Neural progenitor cell (in vitro differentiated cells): ENCODE measurements at regions not wholly inside any gene's neighbourhood (a gene's known extent, or its start where the extent isn't known, plus 50 kb on each side); places are given as distances from the start of the nearest gene placed in this dataset.

Experiments
- CTCF ChIP-seq: fragments of 200-600 bp; sonication (generic); IDR thresholded peaks from 2 replicates; pipeline ENCODE4 v1.5.1; 2017; ENCODE audit warnings: antibody characterized with exemption, mild to moderate bottlenecking
- EZH2 ChIP-seq: fragments of 200-600 bp; sonication (generic); IDR thresholded peaks from 2 replicates; pipeline ENCODE4 v1.6.1; 2017; ENCODE audit warnings: antibody characterized with exemption, mild to moderate bottlenecking, moderate library complexity
- EZH2phosphoT487 ChIP-seq: fragments of 200-600 bp; sonication (generic); IDR thresholded peaks from 2 replicates; pipeline ENCODE4 v1.6.1; 2017; ENCODE audit warnings: antibody characterized with exemption

DNA sequence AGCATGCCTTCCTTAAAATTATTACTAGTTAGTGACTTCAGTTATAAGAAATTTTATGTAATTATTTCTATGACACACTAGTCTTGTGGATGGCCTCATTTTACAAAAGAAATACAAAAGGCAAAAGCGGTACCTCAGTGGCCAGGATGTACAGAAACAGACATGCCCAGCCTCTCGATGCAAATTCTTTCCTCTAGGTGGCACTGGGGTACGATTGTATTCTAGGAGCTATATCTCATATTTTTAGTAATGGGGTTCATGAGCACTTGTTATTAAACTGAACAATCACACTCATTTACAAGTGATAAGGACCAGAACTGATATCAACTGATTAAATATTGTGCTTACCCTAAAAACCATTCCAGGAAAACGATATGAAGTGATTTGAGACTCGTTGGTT lies 59.8 kb downstream of the SOD2 start:
- TF ChIP-seq CTCF (peak; percentile 54), EZH2phosphoT487 (no peak), EZH2 (no peak)
